ENCODE measurements at regions not wholly inside any gene's neighbourhood (a gene's known extent, or its start where the extent isn't known, plus 50 kb on each side); places are given as distances from the start of the nearest gene placed in this dataset.
"Not testable (repeated sequence)": the region's sequence is repeated elsewhere in the genome, so short reads cannot be mapped to it uniquely, and the experiment has no call there.

DNA sequence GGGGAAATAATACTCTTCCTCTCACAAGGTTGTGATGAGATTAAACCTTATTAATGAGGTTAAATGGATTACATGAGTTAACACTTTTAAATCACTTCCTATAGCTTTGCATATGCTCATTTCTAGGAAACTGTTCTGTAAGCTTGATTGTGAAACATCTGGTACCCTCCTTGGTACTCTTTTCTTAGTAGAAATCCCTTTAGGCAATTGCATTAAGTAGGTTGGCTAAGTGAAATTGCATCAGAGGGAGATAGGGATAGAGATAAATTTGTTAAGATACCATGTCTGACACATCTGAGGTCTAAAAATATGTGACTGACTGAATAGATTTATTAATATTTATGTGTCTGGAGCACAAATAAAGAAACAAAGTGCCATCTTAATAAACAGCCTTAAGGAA is 275.9 kb upstream of the MAP2 start:
- no peaks in the 10 kb centered on the region for H3K27me3 ChIP-seq
- DNase-seq, result no peak
- H3K36me3 ChIP-seq, result no peaks in the 10 kb centered on the region
- TF ChIP-seq POLR2A (IDR thresholded peaks at IDR 0.05), result no peak
- TF ChIP-seq, protein P1, sequence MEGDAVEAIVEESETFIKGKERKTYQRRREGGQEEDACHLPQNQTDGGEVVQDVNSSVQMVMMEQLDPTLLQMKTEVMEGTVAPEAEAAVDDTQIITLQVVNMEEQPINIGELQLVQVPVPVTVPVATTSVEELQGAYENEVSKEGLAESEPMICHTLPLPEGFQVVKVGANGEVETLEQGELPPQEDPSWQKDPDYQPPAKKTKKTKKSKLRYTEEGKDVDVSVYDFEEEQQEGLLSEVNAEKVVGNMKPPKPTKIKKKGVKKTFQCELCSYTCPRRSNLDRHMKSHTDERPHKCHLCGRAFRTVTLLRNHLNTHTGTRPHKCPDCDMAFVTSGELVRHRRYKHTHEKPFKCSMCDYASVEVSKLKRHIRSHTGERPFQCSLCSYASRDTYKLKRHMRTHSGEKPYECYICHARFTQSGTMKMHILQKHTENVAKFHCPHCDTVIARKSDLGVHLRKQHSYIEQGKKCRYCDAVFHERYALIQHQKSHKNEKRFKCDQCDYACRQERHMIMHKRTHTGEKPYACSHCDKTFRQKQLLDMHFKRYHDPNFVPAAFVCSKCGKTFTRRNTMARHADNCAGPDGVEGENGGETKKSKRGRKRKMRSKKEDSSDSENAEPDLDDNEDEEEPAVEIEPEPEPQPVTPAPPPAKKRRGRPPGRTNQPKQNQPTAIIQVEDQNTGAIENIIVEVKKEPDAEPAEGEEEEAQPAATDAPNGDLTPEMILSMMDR (IDR thresholded peaks at IDR 0.05), result no peak
- H3K27ac ChIP-seq, result no peak overlapping the region
- H3K4me1 ChIP-seq, result no peaks in the 10 kb centered on the region
- no peaks in the 10 kb centered on the region for H3K9me3 ChIP-seq
- H3K4me3 ChIP-seq, result no peak overlapping the region

DNA sequence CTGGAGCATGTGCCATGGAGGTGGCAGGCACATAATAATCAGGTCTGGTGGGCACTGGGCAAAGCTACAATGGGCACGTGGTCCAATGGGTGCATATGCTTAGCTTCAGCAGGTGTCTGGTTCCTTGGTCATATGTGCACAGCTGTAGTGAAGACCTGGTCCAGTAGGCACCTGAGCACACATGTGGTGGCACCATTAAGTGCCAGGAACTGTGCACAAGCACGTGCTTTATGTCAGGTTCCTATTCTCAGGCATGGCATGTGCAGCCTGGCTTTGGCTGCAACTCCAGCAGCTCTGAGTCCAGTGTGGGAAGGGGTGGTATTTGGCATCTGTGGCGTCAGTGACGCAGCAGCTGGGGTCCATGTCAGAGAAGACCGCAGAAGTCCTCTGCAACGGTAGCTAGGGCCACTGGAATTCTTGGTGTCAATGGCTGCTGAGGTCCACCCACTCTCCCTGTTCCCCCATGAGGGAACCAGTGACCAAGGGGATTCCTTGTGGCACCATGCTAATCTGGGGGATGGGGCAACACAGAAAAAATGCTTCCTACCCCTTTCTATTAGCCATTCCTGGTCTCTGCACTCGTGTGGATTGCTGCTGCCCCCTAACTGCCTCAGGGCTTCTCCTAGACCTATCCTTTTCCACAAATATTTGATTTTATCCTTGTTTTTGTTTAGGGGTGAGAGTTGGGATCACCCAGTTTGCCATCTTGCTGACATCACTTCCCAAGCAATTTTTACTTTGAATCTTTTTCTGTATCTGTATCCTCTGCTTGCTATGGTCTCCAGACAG is 262.9 kb upstream of the MAP2 start:
- Histone ChIP-seq H3K27me3 (no peaks in the 10 kb centered on the region), H3K4me1 (no peaks in the 10 kb centered on the region), H3K36me3 (no peaks in the 10 kb centered on the region), H3K9me3 (no peaks in the 10 kb centered on the region), H3K4me3 (no peak overlapping the region), H3K27ac (no peak overlapping the region)
- DNase-seq, result peak in 1 of 3 donors; percentile 24
- TF ChIP-seq POLR2A (IDR thresholded peaks at IDR 0.05), result no peak
- TF ChIP-seq, protein P1 (IDR thresholded peaks at IDR 0.05), result no peak

DNA sequence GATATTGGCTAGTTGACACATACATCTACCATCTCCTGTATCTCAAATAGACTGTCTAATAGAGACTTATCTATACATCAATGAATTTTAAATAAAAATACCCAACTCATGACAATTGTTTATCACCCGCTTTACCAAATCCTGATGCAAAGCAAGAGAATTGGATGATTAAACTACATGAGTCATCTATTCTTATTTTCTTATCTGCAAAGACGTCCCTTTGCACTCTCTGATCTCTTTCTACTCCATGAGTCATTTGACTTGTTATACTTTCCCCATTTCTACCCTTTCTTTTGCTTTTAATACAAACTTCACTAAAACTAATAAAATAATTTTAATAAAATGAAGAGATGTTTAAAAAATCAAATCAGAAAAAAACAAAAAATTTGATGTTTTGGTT is 261.7 kb upstream of the MAP2 start:
- Histone ChIP-seq H3K27me3 (no peaks in the 10 kb centered on the region), H3K4me3 (no peak overlapping the region), H3K4me1 (no peaks in the 10 kb centered on the region), H3K27ac (no peak overlapping the region), H3K9me3 (no peaks in the 10 kb centered on the region), H3K36me3 (no peaks in the 10 kb centered on the region)
- DNase-seq, result no peak
- TF ChIP-seq, protein P1 (IDR thresholded peaks at IDR 0.05), result no peak
- no peak for TF ChIP-seq POLR2A (IDR thresholded peaks at IDR 0.05)

DNA sequence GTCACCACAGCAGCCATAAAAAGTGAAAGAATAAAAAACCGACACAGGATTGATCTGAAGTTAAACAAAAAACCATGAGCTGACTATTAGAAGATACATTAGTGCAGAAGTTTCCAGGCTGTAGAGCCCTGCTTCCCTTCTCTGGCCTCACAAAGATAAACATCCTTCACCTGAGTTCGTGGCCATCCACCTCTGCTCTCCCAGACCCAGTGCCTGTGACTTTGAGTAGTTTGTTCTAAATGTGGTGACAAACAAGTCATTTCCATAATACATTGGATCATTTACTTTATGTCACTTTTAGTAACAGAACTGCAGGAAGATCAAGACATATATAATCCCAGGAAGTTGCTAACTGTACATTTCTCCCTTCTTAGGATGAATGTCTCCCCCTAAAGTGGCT is 241.9 kb upstream of the MAP2 start:
- TF ChIP-seq POLR2A (IDR thresholded peaks at IDR 0.05), result no peak
- TF ChIP-seq, protein P1 (IDR thresholded peaks at IDR 0.05), result no peak
- no peak for DNase-seq
- Histone ChIP-seq H3K36me3 (no peaks in the 10 kb centered on the region), H3K4me1 (no peaks in the 10 kb centered on the region), H3K9me3 (no peaks in the 10 kb centered on the region), H3K27ac (no peak overlapping the region), H3K4me3 (no peak overlapping the region), H3K27me3 (no peaks in the 10 kb centered on the region)

DNA sequence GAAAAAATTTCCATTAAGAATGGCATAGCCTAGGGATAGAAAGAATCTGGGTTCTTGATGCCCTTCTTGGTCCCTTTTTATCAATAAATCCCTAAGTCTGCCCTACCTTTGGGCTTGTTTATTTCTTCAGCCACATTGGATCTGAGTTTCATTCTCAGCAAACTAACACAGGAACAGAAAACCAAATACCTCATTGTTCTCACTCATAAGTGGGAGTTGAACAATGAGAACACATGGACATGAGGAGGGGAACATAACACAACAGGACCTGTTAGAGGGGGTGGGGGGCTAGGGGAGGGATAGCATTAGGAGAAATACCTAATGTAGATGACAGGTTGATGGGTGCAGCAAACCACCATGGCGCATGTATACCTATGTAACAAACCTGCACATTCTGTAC is 237.0 kb upstream of the MAP2 start:
- not testable (repeated sequence) for H3K36me3 ChIP-seq, DNase-seq, H3K27ac ChIP-seq, H3K27me3 ChIP-seq, H3K9me3 ChIP-seq, H3K4me1 ChIP-seq, H3K4me3 ChIP-seq

DNA sequence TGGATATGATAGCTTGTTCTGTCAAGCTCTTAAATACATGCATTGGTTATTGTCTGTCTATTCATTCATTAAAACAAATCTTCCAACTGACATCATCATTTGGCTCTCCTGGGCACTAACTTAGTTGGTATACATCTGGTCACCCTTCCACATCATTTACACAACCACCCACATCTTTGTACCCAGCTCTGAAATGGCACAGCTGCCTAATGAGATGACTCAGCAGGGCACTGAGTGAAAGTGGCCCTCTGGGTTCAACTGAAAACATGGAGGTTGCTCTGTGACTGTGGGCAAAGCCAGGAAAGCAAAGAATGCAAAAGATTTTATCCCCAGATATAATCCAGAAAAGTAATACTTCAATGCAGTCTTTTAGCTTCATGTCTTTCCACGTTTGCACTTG is 234.0 kb upstream of the MAP2 start:
- Histone ChIP-seq H3K36me3 (no peaks in the 10 kb centered on the region), H3K27ac (no peak overlapping the region), H3K27me3 (no peaks in the 10 kb centered on the region), H3K4me3 (no peak overlapping the region), H3K9me3 (no peaks in the 10 kb centered on the region), H3K4me1 (no peaks in the 10 kb centered on the region)
- TF ChIP-seq POLR2A (IDR thresholded peaks at IDR 0.05), result no peak
- TF ChIP-seq, protein P1 (IDR thresholded peaks at IDR 0.05), result no peak
- no peak for DNase-seq

All from Peyer's patch (tissue), 4 donors.